ENCODE measurements at regions not wholly inside any gene's neighbourhood (a gene's known extent, or its start where the extent isn't known, plus 50 kb on each side); places are given as distances from the start of the nearest gene placed in this dataset.

DNA sequence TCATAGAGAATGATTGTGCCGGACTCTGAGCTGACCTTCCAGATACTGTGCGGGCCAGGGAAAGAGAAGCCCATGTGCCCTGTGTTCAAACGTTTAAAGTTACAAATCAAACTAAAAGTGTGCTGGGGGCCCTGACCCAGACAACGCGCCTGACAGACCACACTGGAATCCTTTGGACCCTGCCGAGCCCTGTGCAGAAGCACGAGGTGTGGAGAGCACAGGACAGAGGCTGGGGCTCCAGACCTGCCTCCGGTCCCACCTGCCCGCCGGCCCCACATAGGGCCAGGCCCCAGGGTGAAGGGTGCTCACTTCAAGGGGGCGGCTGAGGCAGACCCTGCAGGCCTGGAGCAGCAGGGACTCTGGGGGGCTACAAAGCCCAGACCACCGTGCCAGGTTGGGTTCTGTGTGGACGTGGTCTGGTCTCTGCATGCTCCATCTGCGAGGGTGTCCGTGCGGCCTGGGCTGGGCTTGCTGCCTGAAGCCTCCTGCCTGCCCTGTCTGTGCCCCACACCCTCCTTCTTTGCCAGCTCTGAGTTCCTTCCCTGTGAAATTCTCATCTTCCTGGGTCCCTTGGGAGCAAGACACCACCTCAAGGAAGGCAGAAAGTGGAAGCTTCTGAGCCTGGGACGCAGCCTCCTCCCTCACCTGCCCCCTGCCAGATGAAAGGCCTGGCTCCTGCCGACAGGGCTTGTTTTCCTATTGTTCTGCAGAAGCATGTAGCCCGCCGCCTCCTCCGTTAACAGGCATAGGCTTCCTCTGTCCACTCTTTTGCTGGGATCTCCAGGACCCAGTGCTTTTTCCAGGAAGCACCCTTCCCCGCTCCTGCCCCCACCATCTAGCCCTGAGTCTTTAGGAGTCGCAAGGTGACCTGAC, 186.2 kb downstream of the ERMARD start:
- Histone ChIP-seq H3K36me3 (no peaks in the 10 kb centered on the region), H3K4me1 (ENCODE audit: control insufficient read depth in 1 of 2, insufficient read depth in 1 of 2, low read depth in 1 of 2, low read length in 1 of 2) (no peaks in the 10 kb centered on the region), H3K4me3 (ENCODE audit: low read depth in 1 of 2, low read length in 1 of 2) (no peak overlapping the region), H3K9me3 (no peaks in the 10 kb centered on the region), H3K27me3 (no peaks in the 10 kb centered on the region), H3K27ac (no peak overlapping the region)
- TF ChIP-seq, protein P1, sequence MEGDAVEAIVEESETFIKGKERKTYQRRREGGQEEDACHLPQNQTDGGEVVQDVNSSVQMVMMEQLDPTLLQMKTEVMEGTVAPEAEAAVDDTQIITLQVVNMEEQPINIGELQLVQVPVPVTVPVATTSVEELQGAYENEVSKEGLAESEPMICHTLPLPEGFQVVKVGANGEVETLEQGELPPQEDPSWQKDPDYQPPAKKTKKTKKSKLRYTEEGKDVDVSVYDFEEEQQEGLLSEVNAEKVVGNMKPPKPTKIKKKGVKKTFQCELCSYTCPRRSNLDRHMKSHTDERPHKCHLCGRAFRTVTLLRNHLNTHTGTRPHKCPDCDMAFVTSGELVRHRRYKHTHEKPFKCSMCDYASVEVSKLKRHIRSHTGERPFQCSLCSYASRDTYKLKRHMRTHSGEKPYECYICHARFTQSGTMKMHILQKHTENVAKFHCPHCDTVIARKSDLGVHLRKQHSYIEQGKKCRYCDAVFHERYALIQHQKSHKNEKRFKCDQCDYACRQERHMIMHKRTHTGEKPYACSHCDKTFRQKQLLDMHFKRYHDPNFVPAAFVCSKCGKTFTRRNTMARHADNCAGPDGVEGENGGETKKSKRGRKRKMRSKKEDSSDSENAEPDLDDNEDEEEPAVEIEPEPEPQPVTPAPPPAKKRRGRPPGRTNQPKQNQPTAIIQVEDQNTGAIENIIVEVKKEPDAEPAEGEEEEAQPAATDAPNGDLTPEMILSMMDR (IDR thresholded peaks at IDR 0.05) = no peak

DNA sequence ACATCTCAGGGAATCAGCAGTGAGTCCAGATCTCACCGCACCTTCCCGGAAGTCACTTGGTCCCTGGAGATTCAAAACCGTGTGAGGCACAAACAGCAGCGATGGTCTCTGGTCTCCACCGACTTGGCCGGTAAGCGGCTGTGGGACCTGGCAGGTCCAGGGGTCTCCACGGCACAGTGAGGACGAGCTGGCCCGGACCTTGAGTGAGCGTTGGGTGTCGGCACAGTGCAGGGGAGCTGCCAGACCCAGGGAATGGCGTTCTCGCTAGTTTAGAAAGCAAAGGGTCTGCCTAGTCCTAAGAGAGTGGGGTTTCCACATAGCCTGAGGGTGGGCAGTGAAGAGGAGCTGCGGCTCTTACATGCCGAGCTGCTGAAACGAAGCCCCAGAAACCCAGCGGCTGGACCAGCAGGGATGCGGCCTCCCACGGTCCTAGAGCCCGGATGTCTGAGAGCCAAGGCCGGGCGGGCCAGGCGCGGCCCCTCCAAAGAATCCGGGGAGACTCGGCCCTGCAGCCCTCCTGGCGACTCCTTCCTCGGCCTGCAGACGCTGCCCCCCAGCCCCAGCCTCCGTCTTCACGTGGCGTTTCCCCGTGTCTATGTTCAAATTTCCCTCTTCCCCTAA, 185.0 kb downstream of the ERMARD start:
- no peaks in the 10 kb centered on the region for H3K4me1 ChIP-seq (ENCODE audit: control insufficient read depth in 1 of 2, insufficient read depth in 1 of 2, low read depth in 1 of 2, low read length in 1 of 2)
- H3K27ac ChIP-seq = no peak overlapping the region
- no peaks in the 10 kb centered on the region for H3K9me3 ChIP-seq
- no peak overlapping the region for H3K4me3 ChIP-seq (ENCODE audit: low read depth in 1 of 2, low read length in 1 of 2)
- TF ChIP-seq, protein P1 (IDR thresholded peaks at IDR 0.05) = no peak
- H3K27me3 ChIP-seq = no peaks in the 10 kb centered on the region
- no peaks in the 10 kb centered on the region for H3K36me3 ChIP-seq

DNA sequence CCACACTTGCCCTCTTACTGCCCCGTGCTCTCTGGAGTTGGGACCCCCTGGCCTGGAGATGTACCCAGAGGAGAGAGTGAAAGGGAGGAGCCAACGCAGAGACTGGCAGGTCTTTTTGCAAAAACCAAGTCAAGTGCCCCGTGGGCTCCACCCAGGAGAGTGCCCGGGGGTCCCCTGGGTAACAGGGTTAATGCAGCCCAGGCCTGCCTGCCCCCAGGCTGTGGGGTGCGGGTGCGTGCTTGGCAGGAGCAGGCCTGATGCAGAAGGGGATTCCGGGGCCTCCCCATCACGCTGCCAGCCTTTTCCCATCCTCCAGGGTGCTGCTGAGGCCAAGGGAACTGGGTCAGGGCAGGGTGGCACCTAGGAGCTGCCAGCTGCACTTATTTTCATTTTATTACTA, 184.4 kb downstream of the ERMARD start:
- TF ChIP-seq, protein P1 (IDR thresholded peaks at IDR 0.05) = no peak
- Histone ChIP-seq H3K4me1 (ENCODE audit: control insufficient read depth in 1 of 2, insufficient read depth in 1 of 2, low read depth in 1 of 2, low read length in 1 of 2) (no peaks in the 10 kb centered on the region), H3K4me3 (ENCODE audit: low read depth in 1 of 2, low read length in 1 of 2) (no peak overlapping the region), H3K9me3 (no peaks in the 10 kb centered on the region), H3K36me3 (no peaks in the 10 kb centered on the region), H3K27me3 (no peaks in the 10 kb centered on the region), H3K27ac (no peak overlapping the region)

DNA sequence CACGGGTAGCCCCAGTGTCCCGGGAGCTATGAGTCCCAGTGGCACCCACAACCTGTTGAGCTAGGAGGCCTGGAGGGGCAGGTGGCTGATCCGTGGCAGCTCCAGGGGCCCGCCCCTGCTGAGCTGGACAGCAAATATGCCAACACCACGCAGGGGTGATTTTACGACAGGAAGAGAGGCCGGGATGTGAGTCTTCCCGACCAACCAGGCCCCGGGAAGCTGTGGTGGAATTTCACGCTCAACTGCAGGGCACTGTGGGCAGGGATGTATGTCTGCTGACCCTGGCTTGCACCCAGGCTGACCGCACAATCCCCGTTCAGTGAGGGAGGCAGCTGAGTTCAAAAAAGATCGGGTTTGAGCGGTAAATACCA, 183.9 kb downstream of the ERMARD start:
- H3K4me3 ChIP-seq (ENCODE audit: low read depth in 1 of 2, low read length in 1 of 2) = no peak overlapping the region
- H3K27me3 ChIP-seq = no peaks in the 10 kb centered on the region
- no peaks in the 10 kb centered on the region for H3K9me3 ChIP-seq
- no peaks in the 10 kb centered on the region for H3K4me1 ChIP-seq (ENCODE audit: control insufficient read depth in 1 of 2, insufficient read depth in 1 of 2, low read depth in 1 of 2, low read length in 1 of 2)
- TF ChIP-seq, protein P1 (IDR thresholded peaks at IDR 0.05) = no peak
- no peaks in the 10 kb centered on the region for H3K36me3 ChIP-seq
- no peak overlapping the region for H3K27ac ChIP-seq

DNA sequence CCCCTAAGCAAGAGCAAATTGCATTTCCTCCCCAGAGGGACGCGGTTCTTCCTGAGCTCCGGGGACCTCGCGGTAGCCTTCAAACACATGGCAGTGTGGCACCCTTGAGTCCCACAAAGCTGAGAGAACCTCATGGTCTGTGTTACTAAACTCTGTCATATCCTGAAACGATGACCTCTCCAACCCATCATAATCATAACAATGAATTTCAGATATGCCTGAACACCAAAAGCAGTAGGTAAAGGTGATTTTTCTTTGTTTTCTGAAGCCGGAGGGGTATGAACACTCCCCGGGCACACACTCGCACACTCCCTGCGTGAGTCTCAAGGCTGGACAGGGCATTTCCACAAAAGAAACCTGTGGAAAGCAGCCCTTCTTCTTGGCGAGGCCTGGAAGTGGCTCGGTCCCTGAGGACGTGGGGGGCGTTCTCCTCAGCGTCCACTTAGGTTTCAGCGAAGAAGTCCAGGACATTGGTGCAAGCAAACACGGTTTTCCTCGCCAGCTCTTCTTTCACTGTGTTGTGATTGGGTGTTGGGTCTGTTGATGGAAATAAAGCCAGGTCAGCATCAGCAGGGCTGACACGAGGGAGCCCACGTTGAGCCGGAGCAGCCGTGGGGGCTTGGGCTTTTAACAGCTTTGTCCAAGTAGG, 183.4 kb downstream of the ERMARD start:
- TF ChIP-seq, protein P1 (IDR thresholded peaks at IDR 0.05) = no peak
- no peak overlapping the region for H3K27ac ChIP-seq
- H3K4me1 ChIP-seq (ENCODE audit: control insufficient read depth in 1 of 2, insufficient read depth in 1 of 2, low read depth in 1 of 2, low read length in 1 of 2) = no peaks in the 10 kb centered on the region
- no peaks in the 10 kb centered on the region for H3K36me3 ChIP-seq
- no peaks in the 10 kb centered on the region for H3K9me3 ChIP-seq
- no peak overlapping the region for H3K4me3 ChIP-seq (ENCODE audit: low read depth in 1 of 2, low read length in 1 of 2)
- H3K27me3 ChIP-seq = no peaks in the 10 kb centered on the region
